Breast epithelium (tissue), 3 donors: ENCODE measurements at regions not wholly inside any gene's neighbourhood (a gene's known extent, or its start where the extent isn't known, plus 50 kb on each side); places are given as distances from the start of the nearest gene placed in this dataset.

Experiments used
- CTCF ChIP-seq, 3 donors: fragments of 450-650 bp; IDR thresholded peaks; one replicate each; pipeline ENCODE4 v1.5.1; 2016 to 2017; ENCODE audit warnings: antibody characterized with exemption in 3 of 3, mild to moderate bottlenecking in 3 of 3, moderate library complexity in 3 of 3
- POLR2A ChIP-seq: fragments of 450-650 bp; IDR thresholded peaks from one replicate; pipeline ENCODE4 v1.6.1; 2016; ENCODE audit warnings: antibody characterized with exemption, mild to moderate bottlenecking, moderate library complexity

- TF ChIP-seq POLR2A (no peak), CTCF (IDR thresholded peaks at IDR 0.05) (no peak)
Measured at GRCh38 chr4:123682931-123683330, 286.3 kb downstream of the SPRY1 start.
